GM19043 (cell line): ENCODE measurements at regions not wholly inside any gene's neighbourhood (a gene's known extent, or its start where the extent isn't known, plus 50 kb on each side); places are given as distances from the start of the nearest gene placed in this dataset.

Source experiments
- ATAC-seq: cut with Tn5 transposase; IDR thresholded peaks from one replicate; pipeline ENCODE4 v1.9.1; 2021; ENCODE audit warnings: low read depth; ENCODE audit not compliant: unreplicated experiment

DNA sequence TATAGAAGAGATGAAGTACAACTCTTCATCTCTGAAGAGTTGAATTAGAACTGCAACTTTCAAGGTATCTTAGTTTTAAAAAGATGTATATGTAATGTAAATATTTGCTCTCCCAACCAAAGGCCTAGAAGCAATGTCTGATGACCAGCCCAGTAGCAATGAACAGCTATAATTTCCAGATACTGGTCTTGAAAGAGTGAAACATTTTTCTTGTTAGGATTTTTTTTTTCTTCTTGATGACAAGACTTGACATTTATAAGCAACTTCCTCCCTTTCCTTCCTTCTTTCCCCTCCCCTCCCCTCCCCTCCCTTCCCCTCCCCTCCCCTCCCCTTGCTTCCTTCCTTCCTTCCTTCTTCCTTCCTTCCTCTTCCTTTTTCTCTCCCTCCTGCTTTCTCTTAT lies 423.4 kb downstream of the ZIC1 start:
- ATAC-seq: no peak

- no peak for ATAC-seq
Measured at GRCh38 chr3:147836330-147836729, 427.2 kb downstream of the ZIC1 start.

DNA sequence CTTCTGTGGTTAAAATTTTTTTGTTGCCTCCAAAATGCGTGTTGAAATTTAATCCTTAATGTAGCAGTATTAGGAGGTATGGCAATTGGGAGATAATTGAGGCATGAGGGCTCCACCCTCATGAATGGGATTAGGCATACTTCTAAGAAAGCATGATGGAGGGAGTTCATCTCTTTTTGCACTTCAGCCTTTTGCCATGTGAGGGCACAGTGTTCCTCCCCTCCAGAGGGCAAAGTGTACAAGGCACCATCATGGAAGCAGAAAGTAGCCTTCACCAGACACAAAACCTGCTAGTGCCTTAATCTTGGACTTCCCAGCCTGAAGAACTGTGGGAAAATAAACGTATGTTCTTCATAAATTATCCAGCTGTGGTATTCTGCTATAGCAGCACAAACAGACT lies 429.5 kb downstream of the ZIC1 start:
- ATAC-seq: no peak

GRCh38 chr3:147843331-147843730 lies 434.2 kb downstream of the ZIC1 start:
- no peak for ATAC-seq

DNA sequence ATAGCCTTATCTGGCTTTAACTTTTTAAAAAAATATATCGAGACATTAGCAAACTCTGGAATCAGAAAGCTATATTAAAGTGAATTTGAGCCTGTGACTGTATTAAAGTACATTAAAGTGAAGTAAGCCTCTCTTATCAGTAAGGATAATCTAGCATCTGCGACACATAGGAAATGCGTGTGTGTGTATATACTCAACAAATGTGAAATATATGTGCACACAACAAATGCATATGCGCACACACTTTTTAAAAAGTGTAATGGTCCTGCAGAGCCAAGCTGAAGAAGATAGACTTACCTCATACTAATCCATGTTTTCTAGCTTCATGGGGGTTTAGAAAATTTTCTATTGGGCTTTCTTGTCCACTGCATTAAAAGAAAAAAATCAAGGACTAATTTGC lies 437.1 kb downstream of the ZIC1 start:
- no peak for ATAC-seq

DNA sequence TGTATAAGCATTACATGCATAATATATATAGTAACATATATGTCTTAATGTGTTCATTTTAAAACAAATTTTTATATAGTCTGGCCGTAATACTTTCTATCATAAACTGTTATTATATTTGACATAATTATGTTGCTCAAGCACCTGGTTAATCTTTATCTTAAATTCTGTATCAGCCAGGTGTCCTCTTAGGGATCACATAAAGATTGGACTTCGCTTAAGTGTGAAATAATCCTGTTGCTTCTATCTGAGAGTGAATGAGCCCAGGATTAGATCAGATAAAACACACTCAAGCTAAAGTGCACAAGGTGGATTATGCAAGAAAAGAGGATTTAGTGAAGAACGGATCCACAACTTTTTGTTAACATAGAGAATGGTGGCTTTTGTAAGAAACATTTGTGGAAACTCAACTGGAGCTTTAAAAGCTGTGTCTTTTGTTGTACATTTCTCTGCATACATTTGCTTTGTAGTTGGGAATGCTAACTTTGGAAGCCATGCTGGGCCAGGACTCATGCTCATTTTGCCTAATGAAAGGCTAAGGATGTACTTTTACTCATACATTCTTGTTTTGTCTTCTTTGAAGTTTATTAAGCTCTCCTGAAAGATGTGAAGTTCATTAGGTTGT lies 437.8 kb downstream of the ZIC1 start:
- ATAC-seq: no peak

DNA sequence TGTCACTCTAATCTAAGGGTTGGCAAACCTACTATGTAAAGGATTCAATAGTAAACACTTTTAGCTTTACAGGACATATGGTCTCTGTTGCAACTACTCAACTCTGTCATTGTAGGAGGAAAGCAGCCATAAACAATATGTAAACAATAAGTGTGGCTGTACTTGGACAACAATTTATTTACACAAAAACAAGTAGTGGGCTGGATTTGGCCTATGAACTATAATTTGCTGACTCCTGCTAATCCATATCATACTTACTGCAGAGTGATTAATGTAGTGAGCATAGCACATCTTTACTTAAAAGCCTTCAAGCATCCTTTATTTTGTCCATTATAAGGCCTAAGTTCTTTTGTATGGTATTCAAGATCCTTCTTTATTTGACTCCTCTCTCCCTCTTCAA lies 441.9 kb downstream of the ZIC1 start:
- no peak for ATAC-seq

GRCh38 chr3:147854542-147854941 lies 445.4 kb downstream of the ZIC1 start:
- no peak for ATAC-seq

GRCh38 chr3:147864754-147865354 lies 455.7 kb downstream of the ZIC1 start:
- ATAC-seq: no peak

DNA sequence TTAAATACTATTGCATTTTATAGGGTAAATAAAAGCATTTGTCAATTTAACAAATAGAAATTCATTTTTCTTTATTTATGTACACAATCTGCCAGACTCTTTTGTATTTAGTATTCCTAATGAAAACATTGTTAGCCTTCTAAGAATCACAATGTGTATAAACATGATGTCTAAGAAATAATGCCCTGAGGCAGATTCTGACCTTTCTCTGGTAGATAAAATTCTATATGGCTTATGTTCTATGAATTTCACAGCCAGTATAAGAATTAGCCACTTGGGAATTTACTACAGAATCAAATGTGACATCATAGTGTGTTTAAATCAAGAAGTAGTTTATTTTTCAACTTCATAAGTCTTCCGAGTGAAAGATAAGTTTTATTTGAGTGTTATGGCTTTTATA lies 457.4 kb downstream of the ZIC1 start:
- no peak for ATAC-seq

- no peak for ATAC-seq
Measured at GRCh38 chr3:147872568-147872967, 463.4 kb downstream of the ZIC1 start.

DNA sequence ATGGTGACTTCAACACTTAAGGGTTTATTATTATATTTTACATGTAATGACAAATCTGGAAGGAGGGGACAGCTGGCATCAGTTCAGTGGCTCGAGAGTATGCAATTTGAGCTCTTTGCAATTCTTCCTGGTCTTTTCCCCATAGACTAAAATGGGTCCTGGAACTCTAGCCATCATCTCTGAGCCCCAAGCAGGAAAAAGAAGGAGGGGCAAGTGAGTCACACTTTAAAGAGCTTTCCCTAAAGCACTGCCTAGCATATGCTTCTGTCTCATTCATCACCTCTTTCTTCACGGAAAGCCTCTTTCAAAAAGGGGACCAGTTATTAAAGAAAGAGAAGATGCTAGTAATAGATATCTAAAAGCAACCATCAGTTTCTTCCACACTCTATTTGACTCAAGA lies 466.3 kb downstream of the ZIC1 start:
- ATAC-seq: no peak

GRCh38 chr3:147881933-147882332 lies 472.8 kb downstream of the ZIC1 start:
- ATAC-seq: no peak

- ATAC-seq: no peak
Measured at GRCh38 chr3:147886879-147887278, 477.7 kb downstream of the ZIC1 start.

DNA sequence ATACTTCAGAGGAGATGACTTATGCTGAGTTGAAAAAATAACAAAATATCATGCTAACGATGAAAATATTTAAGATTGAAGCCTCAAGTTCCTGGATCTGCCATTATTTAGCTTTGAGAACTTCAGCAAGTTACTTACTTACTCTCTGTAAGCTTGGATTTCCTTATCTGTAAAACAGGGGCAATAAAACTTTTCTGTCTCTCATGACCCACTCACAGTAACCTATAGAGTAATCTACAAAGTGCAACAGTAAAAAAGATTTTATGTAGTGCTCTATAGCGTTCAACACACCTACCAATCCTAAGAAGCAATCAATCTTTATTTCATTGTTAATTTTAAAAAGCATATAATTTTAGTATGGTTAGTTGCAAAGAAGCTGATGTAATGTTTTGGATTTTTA lies 478.6 kb downstream of the ZIC1 start:
- no peak for ATAC-seq

DNA sequence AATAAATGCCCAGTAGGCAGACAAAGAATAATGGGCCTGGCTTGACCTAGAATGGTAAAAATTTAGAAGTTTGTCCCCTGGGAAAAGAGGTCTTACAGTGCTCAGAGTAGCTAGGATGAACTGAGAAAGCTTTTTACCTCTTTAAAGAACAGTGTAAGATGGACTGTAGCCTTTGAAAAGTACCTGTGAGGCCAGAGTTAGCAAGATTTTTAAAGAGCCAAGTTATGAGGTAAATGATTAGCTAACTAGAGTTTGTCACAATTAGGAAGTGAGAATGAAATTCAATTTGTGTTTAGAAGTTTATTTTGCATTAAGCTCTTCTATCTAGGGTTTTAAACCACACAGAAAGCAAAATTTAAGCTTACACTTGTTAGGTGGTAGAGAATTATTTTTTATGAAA lies 480.9 kb downstream of the ZIC1 start:
- ATAC-seq: peak; percentile 86

DNA sequence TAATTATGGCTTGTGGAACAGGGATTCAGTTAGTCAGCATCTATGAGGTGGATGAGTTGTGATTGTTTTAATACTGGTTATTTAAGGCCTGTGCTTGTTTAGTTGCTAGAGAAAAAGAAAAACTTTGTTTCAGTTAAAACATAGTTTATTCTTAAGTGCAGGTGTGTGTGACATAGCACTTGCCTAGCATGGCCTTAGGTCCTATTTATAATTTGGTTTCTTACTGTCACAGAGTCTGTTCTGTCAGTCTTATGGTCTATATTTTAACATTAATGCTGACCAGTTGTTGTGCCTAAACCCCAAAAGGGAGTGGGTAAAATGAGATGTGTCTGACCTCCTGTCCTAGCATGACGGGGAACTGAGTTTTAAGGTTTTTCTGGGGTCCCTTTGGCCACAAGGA lies 486.3 kb downstream of the ZIC1 start:
- no peak for ATAC-seq

DNA sequence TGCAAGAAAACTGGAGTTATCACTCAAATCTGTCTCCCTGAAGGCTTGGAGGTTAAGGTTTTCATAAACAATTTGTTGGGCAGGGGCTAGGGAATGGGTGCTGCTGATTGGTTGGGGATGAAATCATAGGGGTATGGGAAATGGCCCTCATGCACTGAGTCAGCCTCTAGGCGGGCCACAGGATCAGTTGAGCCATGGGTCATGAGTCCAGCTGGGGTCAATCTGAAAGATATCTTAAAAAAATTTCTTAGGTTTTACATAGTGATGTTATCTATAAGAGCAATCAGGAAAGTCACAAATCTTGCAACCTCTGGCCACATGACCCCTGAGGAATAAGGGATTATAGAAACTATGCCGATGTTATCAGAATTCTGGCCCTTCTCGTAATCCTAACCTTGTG lies 491.7 kb downstream of the ZIC1 start:
- ATAC-seq: no peak

DNA sequence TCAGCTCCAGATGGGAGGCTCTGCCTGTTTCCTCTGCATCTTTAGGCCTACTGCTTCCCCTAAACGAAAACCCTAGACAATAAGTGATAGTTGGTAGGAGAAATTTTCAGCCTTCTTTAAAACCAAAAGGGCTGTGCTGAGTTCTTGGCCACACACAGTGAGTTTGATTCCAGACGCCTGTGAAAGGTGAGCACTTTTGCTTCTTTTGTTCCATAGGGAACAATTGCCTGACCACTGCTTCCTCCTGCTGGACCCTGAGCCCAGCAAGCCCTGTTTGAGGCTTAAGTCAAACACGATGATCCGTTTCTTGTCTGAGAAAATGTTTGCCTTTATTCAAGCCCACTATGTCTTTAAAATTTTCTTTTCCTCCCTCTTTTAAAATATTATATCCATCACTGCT lies 493.9 kb downstream of the ZIC1 start:
- ATAC-seq: no peak

DNA sequence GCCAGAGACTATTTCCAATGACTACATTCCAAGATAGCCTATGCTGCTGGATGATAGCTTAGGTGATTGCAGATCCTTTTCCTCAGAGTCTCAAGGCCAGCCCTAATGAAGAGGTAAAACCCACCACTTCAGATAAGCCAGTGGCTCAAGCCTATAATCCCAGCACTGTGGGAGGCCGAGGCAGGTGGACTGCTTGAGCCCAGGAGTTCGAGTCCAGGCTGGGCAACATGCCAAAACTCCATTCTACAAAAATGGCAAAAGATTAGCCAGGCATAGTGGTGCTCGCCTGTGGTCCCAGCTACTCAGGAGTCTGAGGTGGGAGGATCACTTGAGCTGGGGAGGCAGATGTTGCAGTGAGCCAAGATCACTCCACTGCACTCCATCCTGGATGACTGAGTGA lies 495.3 kb downstream of the ZIC1 start:
- ATAC-seq: no peak

DNA sequence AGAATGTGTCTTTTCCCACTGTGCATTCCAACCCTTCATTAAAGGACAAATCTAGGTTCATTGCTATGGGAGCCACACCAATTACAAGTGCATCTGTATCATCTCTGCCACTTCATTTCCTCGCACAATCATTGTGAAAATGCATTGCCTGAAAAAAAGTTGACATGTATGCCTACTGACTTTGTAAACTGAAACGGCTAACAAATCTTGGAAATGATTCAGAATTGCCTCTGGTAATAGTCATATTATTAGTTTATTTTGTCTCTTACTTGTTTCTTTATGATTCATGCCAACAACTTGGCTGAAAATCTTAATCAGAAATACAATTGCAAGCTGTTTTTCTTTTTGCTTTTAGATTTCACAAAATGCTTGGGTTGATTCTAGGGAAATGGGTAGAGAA lies 497.1 kb downstream of the ZIC1 start:
- ATAC-seq: no peak

DNA sequence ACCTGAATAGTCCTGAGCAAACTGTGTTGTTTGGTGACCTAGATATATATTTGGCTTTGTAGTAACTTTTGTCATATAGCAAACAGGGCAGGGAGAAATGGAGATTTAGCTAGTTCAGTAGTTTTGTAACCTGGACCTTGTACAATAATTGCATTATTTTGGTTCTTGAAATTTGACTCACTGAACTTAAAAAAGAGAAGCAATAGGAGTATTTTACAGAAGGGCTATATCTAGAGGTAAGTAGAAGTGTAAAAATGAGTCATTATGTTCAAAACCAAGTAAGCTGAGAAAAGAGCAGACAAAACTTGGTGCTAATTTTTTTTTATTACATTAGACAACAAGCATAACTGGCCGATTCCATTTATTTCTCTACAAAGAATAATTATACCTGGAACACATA lies 505.4 kb downstream of the ZIC1 start:
- no peak for ATAC-seq

DNA sequence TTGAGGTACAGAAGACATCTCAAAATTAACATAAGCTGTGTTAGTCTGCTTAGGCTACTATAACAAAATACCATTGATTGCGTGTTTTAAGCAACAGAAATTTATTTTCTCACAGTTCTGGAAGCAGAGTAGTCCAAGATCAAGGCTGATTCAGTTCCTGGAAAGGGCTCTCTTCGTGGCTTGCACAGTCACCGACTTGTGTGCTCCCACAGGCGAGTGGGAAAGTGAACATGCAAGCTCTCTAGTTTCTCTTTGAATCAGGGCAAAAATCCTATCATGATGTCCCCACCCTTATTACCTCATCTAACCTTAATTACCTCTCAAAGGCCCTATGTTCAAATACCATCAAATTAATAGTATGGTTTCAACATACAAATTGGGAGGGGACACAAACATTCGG lies 505.9 kb downstream of the ZIC1 start:
- no peak for ATAC-seq
